Thymus (tissue), 11 donors: ENCODE measurements at regions not wholly inside any gene's neighbourhood (a gene's known extent, or its start where the extent isn't known, plus 50 kb on each side); places are given as distances from the start of the nearest gene placed in this dataset.
A peak's percentile ranks its signal among the peaks of the same experiment; 100 is the strongest.

ENCODE experiments used
- DNase-seq, 9 donors: peaks; one replicate each; pipeline ENCODE4 v3.0.0-alpha.2; 2013; ENCODE audit warnings: low spot score in 9 of 9, low read depth in 6 of 9, missing footprints in 1 of 9
- H3K27ac ChIP-seq, 2 donors: one replicate each; pipeline ENCODE4 v1.5.1; 2013; ENCODE audit warnings: control low read depth in 1 of 2, low read depth in 1 of 2, low read length in 1 of 2, mild to moderate bottlenecking in 1 of 2, moderate library complexity in 1 of 2
- H3K27me3 ChIP-seq, 2 donors: one replicate each; pipeline ENCODE4 v1.5.1; 2013; ENCODE audit warnings: low read length in 1 of 2; ENCODE audit not compliant: control insufficient read depth in 2 of 2, insufficient read depth in 1 of 2
- H3K36me3 ChIP-seq, 2 donors: one replicate each; pipeline ENCODE4 v1.5.1; 2013; ENCODE audit warnings: low read length in 1 of 2, mild to moderate bottlenecking in 1 of 2, moderate library complexity in 1 of 2; ENCODE audit not compliant: control insufficient read depth in 2 of 2, insufficient read depth in 2 of 2
- H3K4me1 ChIP-seq, 2 donors: one replicate each; pipeline ENCODE4 v1.5.1; 2013; ENCODE audit warnings: low read length in 2 of 2; ENCODE audit not compliant: control insufficient read depth in 2 of 2, insufficient read depth in 2 of 2
- H3K4me3 ChIP-seq, 2 donors: one replicate each; pipeline ENCODE4 v1.5.1; 2013; ENCODE audit warnings: low read length in 2 of 2, control low read depth in 1 of 2, mild to moderate bottlenecking in 1 of 2
- H3K9me3 ChIP-seq, 2 donors: one replicate each; pipeline ENCODE4 v1.5.1; 2013; ENCODE audit warnings: low read length in 1 of 2, mild to moderate bottlenecking in 1 of 2; ENCODE audit not compliant: control insufficient read depth in 2 of 2, insufficient read depth in 1 of 2
- WGBS: extraction: QIAGEN DNeasy Blood & Tissue Kit; methylation state at CpG from one replicate; pipeline ENCODE4 v1.1.7; 2013; 5-methylcytosine and 5-hydroxymethylcytosine counted together
- donor health status: healthy.

GRCh38 chr13:109673477-109673876 lies 112.9 kb downstream of the IRS2 start:
- 96% methylated on average over 1 of the region's 1 CpG for WGBS
- peaks cover 0 to 7% of the 10 kb centered on the region in 2 donors for H3K4me1 ChIP-seq
- no peak overlapping the region for H3K27ac ChIP-seq
- DNase-seq, result no peak
- no peaks in the 10 kb centered on the region for H3K36me3 ChIP-seq
- no peaks in the 10 kb centered on the region for H3K27me3 ChIP-seq
- no peak overlapping the region for H3K4me3 ChIP-seq
- no peaks in the 10 kb centered on the region for H3K9me3 ChIP-seq

DNA sequence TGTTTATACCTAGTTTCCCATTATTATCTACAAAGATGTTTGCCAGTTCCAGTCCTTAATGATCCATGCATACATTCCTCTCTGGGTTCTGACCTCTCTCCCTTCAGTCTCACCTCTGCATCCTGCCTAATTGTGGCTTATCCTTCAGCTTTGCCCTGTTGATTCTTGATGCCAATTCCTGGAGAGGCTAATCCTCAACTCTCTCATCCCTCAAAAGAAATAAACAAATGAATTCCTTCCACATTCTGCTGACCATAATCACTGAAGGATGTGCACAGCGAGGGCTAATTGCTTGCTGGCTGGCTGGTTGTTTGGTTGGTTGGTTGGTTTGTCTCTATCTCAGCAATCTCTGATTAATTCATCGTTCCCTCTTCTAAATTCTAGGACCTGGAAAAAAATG lies 113.8 kb downstream of the IRS2 start:
- no peak for DNase-seq
- no peaks in the 10 kb centered on the region for H3K9me3 ChIP-seq
- no peak overlapping the region for H3K4me3 ChIP-seq
- no peaks in the 10 kb centered on the region for H3K27me3 ChIP-seq
- WGBS, result 87% methylated on average over 2 of the region's 2 CpGs
- H3K27ac ChIP-seq, result no peak overlapping the region
- H3K4me1 ChIP-seq, result peaks cover 0 to 7% of the 10 kb centered on the region in 2 donors
- H3K36me3 ChIP-seq, result no peaks in the 10 kb centered on the region

DNA sequence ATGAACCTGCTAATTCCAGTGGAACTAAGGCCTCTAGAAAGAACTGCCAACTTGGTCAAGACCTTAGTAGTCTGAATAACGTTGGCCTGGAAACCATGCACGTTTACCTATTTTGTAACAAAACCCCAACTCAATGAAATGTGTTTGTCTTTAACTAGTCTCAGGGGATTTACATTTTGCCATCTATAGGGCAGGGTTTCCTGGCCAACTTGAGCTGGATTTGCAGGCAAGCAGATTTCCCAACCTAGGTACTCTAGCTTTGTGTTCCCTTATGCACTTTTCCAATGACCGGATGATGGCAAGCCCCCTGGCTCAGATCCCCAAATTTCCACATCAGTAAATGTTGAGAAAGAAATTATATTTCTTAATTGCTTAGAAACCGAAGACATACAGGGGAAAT lies 114.5 kb downstream of the IRS2 start:
- WGBS, result 97% methylated on average over 4 of the region's 4 CpGs
- H3K27ac ChIP-seq, result no peak overlapping the region
- H3K27me3 ChIP-seq, result no peaks in the 10 kb centered on the region
- peaks cover 0 to 7% of the 10 kb centered on the region in 2 donors for H3K4me1 ChIP-seq
- H3K9me3 ChIP-seq, result no peaks in the 10 kb centered on the region
- no peaks in the 10 kb centered on the region for H3K36me3 ChIP-seq
- no peak for DNase-seq
- H3K4me3 ChIP-seq, result no peak overlapping the region

DNA sequence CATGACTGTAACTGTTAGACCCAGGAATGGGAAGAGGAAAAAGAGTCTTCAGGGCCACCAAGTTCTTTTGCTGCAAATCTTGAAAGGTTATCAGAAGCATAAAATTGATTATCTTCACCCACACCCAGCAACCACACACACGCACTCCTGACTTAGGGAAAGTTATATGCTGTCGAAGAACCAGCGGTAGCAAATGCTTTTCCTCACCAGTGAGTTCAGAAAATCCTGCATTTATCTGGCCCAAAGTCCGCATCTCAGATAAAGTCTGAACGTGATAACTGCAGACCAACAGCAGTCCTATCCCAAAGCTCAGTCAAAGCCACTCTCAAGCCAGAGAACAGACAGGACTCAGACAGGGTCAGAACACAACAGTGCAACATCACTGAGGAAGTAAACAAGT lies 115.6 kb downstream of the IRS2 start:
- 97% methylated on average over 5 of the region's 5 CpGs for WGBS
- H3K27me3 ChIP-seq, result no peaks in the 10 kb centered on the region

GRCh38 chr13:109669956-109670355 lies 116.4 kb downstream of the IRS2 start:
- no peaks in the 10 kb centered on the region for H3K36me3 ChIP-seq
- no peaks in the 10 kb centered on the region for H3K9me3 ChIP-seq
- H3K27ac ChIP-seq, result no peak overlapping the region
- peak in 1 of 9 donors; percentile 40 for DNase-seq
- peaks cover 0 to 7% of the 10 kb centered on the region in 2 donors for H3K4me1 ChIP-seq
- 42% methylated on average over 5 of the region's 5 CpGs for WGBS
- no peaks in the 10 kb centered on the region for H3K27me3 ChIP-seq
- no peak overlapping the region for H3K4me3 ChIP-seq

More for the DNA sequence above, 115.6 kb downstream of the IRS2 start:
- H3K9me3 ChIP-seq, result no peaks in the 10 kb centered on the region
- H3K27ac ChIP-seq, result no peak overlapping the region
- no peaks in the 10 kb centered on the region for H3K36me3 ChIP-seq
- DNase-seq, result no peak
- H3K4me1 ChIP-seq, result peaks cover 0 to 7% of the 10 kb centered on the region in 2 donors
- no peak overlapping the region for H3K4me3 ChIP-seq

DNA sequence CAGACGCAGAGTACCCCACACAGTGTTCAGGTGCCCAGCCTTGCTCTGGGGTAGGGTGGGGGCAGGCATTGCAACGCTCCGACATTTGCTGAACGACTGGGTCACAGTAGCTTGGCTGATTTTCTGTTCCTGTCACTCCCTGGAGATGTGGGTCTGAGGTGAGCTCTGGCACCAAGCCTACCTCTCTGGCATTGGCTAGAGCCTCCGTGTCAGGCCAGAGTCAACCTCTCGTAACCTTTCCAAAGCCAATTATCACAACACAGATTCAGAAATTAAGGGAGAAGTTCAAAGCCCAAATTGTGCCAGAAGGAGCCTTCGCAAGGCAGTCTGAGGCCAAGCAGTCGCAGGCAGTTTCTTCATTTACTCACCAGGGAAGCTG lies 117.2 kb downstream of the IRS2 start:
- Histone ChIP-seq H3K4me3 (no peak overlapping the region), H3K27ac (no peak overlapping the region), H3K27me3 (no peaks in the 10 kb centered on the region), H3K9me3 (no peaks in the 10 kb centered on the region), H3K36me3 (no peaks in the 10 kb centered on the region), H3K4me1 (peaks cover 0 to 7% of the 10 kb centered on the region in 2 donors)
- 94% methylated on average over 8 of the region's 8 CpGs for WGBS
- DNase-seq, result no peak

- no peaks in the 10 kb centered on the region for H3K9me3 ChIP-seq
- no peak overlapping the region for H3K27ac ChIP-seq
- 92% methylated on average over 7 of the region's 7 CpGs for WGBS
- no peak for DNase-seq
- H3K27me3 ChIP-seq, result no peaks in the 10 kb centered on the region
- H3K36me3 ChIP-seq, result no peaks in the 10 kb centered on the region
- H3K4me1 ChIP-seq, result peaks cover 0 to 7% of the 10 kb centered on the region in 2 donors
- no peak overlapping the region for H3K4me3 ChIP-seq
Observed at GRCh38 chr13:109668433-109669233, 117.8 kb downstream of the IRS2 start.

- Histone ChIP-seq H3K36me3 (no peaks in the 10 kb centered on the region), H3K27ac (no peak overlapping the region), H3K27me3 (no peaks in the 10 kb centered on the region), H3K4me1 (peaks cover 0 to 7% of the 10 kb centered on the region in 2 donors), H3K4me3 (no peak overlapping the region), H3K9me3 (no peaks in the 10 kb centered on the region)
- WGBS, result 81% methylated on average over 9 of the region's 9 CpGs
- DNase-seq, result no peak
Observed at GRCh38 chr13:109667807-109668291, 118.5 kb downstream of the IRS2 start.

DNA sequence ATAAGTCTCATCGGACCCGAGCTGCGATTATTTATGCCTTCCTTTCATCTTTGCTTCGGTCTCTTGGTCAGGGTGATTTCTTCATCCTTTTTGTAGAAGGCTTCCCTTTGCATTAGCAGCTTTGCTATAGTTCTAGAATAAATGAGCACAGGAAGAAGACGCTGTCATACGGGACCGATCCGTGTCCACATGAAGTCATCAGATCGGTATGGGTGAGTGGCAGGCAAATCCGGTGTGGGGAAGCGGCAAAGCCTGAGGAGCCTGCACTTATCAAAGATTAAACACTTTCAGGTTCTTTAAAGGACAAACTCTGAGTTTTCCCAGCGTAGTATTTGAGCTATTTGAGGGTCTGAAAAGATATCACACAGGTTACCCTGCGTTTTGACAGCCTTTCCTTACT lies 119.3 kb downstream of the IRS2 start:
- DNase-seq, result no peak

More for the DNA sequence above, 119.3 kb downstream of the IRS2 start:
- H3K9me3 ChIP-seq, result no peaks in the 10 kb centered on the region
- 59% methylated on average over 13 of the region's 13 CpGs for WGBS
- H3K4me1 ChIP-seq, result peaks cover 0 to 7% of the 10 kb centered on the region in 2 donors
- H3K4me3 ChIP-seq, result no peak overlapping the region
- no peaks in the 10 kb centered on the region for H3K36me3 ChIP-seq
- peak overlapping the region in 1 of 2 donors; percentile 5 for H3K27ac ChIP-seq
- no peaks in the 10 kb centered on the region for H3K27me3 ChIP-seq
